Uterus (tissue), 2 donors: ENCODE measurements at regions not wholly inside any gene's neighbourhood (a gene's known extent, or its start where the extent isn't known, plus 50 kb on each side); places are given as distances from the start of the nearest gene placed in this dataset.

Experiments used
- POLR2A ChIP-seq, 2 donors: fragments of 450-650 bp; IDR thresholded peaks; one replicate each; pipeline ENCODE4 v1.6.1; 2016; ENCODE audit warnings: antibody characterized with exemption in 2 of 2, mild to moderate bottlenecking in 1 of 2, moderate library complexity in 1 of 2
- TF ChIP-seq, protein P1 (sequence below), 4 experiments: fragments of 200-600 bp in 2 of 4; fragments of 450-650 bp in 2 of 4; sonication (generic) in 2 of 4; IDR thresholded peaks; one replicate each; pipeline ENCODE4 v1.5.1; 2016 to 2019; ENCODE audit warnings: antibody characterized with exemption in 4 of 4, mild to moderate bottlenecking in 2 of 4, moderate library complexity in 1 of 4

DNA sequence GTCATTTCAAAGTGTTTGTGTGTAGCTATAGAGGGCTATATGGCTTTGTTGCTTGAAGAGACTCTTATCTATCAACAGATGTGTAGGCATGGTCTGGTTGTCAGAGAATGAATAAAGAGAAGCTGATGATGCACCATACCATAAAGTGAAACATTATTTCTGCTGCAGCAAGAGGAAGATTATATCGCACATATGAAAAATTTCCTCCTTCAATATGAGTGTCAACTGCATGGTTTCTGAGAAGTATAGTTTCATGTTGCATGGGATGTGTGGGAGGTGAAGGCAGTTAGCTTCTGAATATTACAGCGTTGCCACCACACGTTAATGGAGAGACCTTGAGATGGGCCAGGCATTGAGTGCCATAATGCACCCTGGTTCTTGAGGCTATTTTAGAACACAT is 217.9 kb downstream of the SATB1 start:
- TF ChIP-seq, protein P1, sequence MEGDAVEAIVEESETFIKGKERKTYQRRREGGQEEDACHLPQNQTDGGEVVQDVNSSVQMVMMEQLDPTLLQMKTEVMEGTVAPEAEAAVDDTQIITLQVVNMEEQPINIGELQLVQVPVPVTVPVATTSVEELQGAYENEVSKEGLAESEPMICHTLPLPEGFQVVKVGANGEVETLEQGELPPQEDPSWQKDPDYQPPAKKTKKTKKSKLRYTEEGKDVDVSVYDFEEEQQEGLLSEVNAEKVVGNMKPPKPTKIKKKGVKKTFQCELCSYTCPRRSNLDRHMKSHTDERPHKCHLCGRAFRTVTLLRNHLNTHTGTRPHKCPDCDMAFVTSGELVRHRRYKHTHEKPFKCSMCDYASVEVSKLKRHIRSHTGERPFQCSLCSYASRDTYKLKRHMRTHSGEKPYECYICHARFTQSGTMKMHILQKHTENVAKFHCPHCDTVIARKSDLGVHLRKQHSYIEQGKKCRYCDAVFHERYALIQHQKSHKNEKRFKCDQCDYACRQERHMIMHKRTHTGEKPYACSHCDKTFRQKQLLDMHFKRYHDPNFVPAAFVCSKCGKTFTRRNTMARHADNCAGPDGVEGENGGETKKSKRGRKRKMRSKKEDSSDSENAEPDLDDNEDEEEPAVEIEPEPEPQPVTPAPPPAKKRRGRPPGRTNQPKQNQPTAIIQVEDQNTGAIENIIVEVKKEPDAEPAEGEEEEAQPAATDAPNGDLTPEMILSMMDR (IDR thresholded peaks at IDR 0.05), result no peak
- TF ChIP-seq POLR2A (IDR thresholded peaks at IDR 0.05), result no peak
